HG02623 (cell line): ENCODE measurements at regions not wholly inside any gene's neighbourhood (a gene's known extent, or its start where the extent isn't known, plus 50 kb on each side); places are given as distances from the start of the nearest gene placed in this dataset.
"Not testable (repeated sequence)": the region's sequence is repeated elsewhere in the genome, so short reads cannot be mapped to it uniquely, and the experiment has no call there.

Experiments used
- ATAC-seq: cut with Tn5 transposase; IDR thresholded peaks from one replicate; pipeline ENCODE4 v1.9.1; 2021; ENCODE audit warnings: moderate library complexity; ENCODE audit not compliant: unreplicated experiment

- ATAC-seq = no peak
Measured at GRCh38 chr9:95684516-95684915, 167.7 kb upstream of the PTCH1 start.

GRCh38 chr9:95680306-95680705 lies 163.5 kb upstream of the PTCH1 start:
- ATAC-seq = not testable (repeated sequence)

DNA sequence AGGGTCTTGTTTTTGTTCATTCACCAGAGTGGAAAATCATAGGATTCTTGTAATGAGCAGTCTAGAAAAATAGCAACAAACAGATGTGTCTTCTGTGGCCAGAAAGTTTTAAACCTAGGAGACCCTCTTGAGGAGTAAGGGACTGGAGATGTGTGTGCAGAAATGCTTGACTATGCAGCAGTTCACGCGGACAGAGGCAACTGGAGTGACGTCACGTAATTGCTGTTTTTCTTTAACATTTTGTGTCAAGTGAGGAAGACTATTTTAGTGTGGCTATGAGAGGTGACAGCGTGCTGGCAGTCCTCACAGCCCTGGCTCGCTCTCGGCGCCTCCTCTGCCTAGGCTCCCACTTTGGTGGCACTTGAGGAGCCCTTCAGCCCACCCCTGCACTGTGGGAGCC lies 163.1 kb upstream of the PTCH1 start:
- no peak for ATAC-seq

DNA sequence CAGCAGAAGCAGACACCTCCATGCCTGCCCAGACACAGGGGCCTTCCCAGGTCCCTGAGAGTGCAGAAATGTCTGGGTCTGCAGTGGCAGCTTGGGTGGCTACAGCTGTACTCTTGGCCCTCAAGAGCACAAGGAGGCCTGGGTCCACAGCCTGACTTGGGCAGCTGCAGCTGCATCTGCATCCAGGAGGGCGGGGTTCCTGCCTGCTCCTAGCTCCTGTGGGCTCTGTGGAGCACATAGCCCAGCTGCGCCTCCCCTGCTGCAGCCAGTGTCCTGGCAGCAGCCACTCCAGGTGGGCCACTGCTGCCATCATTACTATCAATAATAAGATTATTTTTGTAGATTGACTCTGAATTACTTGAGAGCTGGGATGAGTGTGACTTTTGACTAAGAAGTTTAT lies 162.0 kb upstream of the PTCH1 start:
- ATAC-seq = no peak

DNA sequence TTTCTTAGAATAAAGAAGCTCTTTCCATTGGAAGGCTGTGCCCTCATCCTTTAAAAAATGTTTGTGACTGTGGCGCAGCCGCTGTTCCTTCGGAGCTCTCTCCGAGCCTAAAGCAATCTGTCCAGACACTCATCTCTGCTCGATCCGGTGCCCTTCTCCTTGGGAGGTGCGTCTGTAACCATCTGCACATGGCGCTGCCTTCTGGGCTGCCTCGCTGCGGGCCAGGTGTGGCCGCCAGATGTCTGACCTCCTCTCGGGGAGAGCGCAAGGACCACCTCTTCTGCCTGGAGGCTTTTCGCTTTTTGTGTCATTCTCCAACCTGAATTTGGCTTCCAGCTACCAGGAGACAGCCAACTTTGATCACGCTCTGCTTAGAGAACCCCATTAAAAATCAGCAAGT lies 153.4 kb upstream of the PTCH1 start:
- ATAC-seq = no peak

GRCh38 chr9:95669253-95669652 lies 152.5 kb upstream of the PTCH1 start:
- no peak for ATAC-seq

GRCh38 chr9:95667789-95668188 lies 151.0 kb upstream of the PTCH1 start:
- no peak for ATAC-seq

- ATAC-seq = no peak
Measured at GRCh38 chr9:95666785-95667155, 150.0 kb upstream of the PTCH1 start.

DNA sequence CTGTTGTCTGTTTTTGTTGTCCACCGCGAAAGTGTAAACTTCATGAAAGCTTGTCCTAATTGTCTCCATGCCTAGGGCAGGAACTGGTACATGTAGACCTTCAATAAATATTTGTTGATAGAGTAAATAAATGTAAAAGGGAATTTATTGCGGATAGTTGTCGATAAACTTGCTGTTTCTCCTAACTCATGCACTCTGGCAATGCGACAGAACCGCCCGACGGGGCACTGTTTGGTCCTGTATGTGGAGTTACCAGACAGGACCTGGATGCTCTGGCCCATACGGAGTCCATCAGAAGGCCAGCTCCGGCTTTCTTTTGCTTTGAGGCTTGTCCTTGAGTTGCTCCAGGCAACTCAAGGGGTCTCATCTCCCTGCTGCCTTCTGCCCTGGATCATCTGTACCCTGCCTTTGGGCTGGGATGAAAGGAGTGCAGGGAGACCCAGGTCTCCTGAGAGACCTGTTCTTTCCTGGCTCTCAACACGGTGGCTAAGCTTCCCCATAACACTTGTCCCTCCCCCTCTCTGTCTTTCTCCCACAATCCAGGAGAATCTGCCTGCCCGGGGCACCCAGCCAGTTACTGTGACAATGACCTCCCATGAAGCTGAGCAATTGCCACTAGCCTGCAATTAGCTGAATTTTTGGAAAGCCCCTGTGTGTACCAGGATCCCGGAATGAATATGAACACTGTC lies 149.5 kb upstream of the PTCH1 start:
- ATAC-seq = no peak

DNA sequence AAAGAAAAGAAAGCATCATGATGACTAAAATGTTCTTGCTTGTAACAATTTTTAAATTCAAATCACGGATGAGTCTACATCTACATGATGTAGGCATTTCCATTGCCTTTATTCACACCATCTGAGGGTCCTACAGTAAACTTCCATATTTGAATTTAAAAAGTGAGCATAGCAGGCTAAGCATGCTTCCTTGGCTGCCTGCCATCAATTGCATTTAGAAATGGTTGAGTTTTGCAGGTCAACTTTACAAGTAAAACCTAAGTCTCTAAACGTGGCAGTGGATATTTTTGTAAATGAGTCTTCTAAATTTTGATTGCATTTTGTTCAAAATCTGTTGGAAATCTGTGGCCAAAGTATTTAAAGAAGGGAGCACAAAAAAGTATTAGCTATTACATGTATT lies 136.5 kb upstream of the PTCH1 start:
- no peak for ATAC-seq

DNA sequence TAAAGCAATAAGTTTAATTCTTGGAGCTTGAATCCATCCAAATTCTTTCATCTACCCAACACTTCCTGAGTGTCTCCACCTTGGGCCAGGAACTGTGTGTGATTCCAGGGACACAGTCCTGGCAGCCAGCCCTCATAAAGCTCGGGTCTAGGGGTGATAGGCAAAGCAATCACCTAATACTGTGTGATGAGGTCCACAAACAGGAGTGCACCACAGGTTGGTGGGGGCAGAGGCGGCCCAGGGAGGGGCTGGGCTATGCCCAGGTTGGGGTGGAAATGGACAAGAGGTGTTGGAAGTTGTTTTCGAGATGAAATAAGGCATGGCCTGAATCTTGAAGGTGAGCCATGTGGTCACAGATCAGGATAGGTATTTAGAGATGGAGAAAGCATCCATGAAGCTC lies 133.9 kb upstream of the PTCH1 start:
- ATAC-seq = no peak

- no peak for ATAC-seq
Measured at GRCh38 chr9:95649801-95650213, 133.0 kb upstream of the PTCH1 start.

DNA sequence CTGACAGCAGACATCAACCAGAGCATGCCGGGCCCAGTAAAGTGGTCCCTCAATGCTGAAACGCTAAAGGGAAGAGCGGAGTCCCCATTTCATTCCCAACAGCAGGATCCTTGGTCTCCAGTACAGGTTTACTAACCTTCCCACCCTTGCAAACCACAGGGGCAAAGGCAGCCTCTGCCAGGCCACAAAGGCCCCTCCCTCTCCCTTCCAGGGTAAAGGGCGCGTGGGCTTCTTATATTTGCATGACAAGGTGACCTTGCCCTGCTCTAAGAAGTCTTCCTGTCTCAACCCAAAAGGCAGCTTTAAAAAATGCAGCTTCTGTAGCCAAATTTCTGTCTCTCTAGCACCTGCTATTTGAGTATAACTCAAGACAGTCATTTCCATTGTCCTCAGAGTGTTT lies 131.5 kb upstream of the PTCH1 start:
- no peak for ATAC-seq

DNA sequence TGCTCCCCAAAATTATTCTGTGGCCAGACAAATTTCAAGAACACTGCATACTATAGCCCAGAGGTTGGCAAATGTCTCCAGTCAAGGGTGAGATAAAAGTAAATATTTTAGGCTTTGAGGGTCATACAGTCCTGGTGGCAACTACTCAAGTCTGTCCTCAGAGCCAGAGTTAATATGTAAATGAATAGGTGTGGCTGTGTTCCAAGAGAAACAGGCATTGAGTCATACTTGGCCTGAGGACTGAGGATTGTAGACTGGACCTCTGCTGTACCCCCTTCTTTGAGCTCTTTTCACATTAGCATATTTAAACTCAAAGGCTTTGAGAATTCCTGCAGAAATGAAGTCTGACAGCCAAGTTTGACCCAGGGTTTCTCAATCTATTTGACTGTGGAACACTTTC lies 129.2 kb upstream of the PTCH1 start:
- no peak for ATAC-seq

DNA sequence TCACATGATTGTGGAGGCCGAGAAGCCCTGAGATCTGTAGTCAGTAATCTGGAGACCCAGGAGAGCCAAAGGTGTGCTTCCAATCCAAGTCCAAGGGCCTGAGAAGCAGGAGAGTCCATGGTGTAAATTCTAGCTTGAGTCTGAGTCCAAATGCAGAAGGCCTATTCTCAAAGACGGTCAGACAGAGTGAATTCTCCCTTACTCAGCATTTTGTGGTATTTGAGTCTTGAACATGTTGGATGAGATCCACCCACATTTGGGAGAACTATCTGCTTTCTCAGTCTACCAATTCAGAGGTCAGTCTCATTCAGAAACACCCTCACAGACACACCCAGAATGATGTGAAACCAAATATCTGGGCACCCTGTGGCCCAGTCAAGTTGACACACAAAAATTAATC lies 128.8 kb upstream of the PTCH1 start:
- no peak for ATAC-seq

DNA sequence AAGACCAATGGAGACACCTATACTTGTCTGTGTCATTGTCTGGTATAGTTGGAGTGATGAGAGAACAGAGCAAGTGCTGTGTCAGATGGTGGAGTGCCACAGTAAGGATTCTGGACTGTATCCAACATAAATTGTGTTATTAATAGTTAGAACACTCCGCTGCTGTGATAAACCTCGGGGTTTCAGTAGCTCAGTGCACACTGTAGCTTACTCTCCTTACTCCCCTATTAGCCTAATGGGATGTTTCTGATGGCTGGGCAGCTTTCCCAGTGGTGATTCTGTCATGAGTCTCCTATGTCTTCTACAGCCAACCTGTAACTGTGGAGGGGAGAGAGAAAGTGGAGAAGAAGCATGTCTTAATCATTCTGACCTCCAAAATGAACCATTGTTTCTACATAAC lies 127.6 kb upstream of the PTCH1 start:
- ATAC-seq = no peak

DNA sequence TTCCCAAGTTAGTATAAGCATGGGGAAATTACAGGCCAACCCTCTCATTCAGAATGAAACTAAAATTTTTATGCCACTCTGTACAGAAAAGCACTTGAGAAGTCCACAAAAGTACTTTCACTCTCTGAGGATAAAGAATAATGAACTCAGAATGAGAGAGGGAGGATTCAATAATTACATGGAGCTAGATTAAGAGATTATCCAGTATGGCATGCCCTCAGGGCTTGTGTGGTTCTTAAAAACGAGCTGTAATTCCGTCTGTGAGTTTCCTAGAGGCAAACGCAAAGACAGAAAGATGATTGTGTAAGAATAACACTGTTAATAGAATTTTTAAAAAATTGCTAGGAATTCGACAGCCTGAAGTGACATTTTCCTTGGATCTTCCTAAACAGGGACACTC lies 126.8 kb upstream of the PTCH1 start:
- ATAC-seq = no peak

DNA sequence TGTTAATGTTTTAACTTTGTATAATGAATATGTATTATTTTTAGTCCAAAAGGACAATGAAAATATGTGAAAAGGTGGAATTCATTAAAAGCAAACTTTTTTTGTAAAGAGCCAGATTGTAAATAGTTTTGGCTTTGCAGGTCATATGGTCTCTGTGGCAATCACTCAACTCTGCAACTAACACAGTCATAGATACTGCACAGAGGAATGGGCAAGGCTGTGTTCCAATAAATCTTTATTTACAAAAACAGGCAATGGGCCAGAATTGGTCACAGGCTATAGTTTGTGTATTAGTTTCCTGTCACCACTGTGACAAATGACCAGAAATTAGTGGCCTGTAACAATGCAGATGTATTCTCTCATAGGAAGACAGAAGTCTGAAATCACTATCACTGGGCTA lies 125.4 kb upstream of the PTCH1 start:
- ATAC-seq = no peak

DNA sequence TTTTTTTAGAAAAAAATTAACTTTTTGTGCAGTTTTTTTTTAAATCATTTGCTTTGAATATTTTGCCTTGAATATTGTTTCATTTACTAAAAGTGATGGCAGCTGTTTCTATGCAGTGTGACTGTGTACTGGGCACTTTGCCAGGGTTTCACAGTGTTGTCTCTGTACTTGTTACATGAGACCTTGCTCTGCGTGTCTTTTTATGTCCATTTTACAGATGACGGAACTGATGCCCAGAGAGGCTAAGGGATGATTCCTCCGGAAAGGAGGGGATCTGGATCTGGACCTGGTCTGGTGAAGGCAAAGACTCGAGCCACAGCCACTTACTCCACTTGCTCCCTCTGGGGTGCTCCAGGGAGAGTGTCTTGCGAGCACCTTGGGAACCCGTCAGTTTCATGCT lies 124.8 kb upstream of the PTCH1 start:
- ATAC-seq = no peak

DNA sequence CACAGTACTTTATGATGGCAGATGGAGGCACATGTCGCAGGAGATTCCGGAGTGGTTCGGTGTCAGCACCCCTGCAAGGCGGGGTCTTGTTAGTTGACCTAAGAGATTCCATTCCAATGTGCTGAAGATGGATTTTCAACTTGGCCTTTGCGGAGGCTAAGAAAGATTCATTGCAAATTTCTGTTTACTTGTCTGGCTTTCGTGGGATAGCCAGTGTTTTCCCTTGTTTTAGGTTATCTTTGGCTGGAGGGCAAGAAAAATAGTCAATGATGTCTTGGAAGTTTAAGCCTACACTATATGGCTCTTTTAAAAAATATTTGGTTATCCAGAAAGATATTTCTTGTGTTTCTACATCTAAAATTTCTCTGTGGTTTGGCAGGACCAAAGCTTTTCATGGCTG lies 123.6 kb upstream of the PTCH1 start:
- no peak for ATAC-seq

DNA sequence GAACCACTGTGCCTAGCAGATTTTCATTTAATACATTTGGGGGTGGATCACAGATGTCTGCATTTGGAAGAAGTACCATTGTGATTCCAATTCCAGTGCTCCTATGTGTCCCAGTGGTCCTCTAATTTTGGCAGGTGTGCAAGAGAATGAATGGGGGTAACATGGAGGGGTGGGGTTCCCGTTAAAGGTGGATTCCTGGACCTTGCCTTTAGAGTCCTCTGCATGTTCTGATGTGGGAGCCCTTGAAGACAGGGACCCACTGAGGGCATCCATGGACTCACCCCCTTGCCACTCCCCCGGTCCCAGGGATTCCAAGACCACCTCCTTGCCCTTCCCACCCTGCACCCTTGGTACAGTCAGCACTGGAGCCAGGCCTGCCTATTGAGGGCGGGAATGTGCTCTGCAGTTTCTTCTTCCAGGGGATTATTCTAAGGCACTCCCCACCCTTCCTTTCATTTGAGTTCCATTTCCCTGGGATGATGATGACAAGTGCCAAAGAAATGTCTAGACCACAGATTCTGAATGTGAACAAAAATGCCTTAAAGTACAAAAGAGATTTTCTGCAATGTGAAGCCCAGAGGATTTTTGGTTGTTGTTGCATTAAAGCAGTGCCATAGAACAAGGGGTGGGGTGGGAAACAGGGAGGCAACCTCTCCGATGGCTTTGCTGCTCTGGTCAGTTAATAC lies 119.4 kb upstream of the PTCH1 start:
- ATAC-seq = no peak

GRCh38 chr9:95634536-95634935 lies 117.8 kb upstream of the PTCH1 start:
- ATAC-seq = no peak

DNA sequence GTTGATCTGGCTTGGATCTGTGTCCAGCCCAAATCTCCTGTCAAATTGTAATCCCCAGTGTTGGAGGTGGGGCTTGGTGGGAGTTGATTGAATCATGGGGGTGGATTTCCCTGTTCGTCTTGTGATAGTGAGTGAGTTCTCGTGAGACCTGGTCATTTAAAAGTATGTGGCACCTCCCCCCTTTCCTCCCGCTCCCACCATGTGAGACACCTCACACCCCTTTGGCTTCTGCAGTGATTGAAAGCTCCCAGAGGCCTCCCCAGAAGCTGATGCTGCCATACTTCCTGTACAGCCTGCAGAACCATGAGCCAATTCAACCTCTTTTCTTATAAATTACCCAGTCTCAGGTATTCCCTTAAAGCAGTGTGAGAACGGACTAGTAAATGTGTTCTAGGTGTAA lies 117.3 kb upstream of the PTCH1 start:
- ATAC-seq = no peak
